EL (cell line): ENCODE measurements at regions not wholly inside any gene's neighbourhood (a gene's known extent, or its start where the extent isn't known, plus 50 kb on each side); places are given as distances from the start of the nearest gene placed in this dataset.
A peak's percentile ranks its signal among the peaks of the same experiment; 100 is the strongest.

Experiments used
- DNase-seq: peaks from one replicate; pipeline ENCODE4 v3.0.0-alpha.2; 2016

DNA sequence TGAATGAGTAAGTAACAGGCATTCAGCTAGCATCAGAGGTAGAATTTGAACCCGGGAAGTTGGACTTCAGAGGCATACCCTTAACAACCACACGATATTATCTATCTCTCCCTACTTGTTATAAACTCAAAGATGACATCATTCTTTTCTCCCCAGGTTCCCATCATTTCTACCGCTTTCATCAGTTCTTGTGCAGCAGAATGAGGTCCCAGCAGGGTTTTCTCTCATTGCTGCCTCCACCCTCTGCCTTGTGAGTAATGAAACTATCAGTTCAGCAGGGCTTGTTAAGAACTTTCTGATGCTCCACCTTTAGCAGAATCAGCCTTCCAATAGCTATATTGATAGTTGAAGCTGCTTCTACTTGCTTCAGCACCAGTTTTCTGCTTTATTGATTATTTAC, 487.5 kb upstream of the KCNMB2 start:
- no peak for DNase-seq

DNA sequence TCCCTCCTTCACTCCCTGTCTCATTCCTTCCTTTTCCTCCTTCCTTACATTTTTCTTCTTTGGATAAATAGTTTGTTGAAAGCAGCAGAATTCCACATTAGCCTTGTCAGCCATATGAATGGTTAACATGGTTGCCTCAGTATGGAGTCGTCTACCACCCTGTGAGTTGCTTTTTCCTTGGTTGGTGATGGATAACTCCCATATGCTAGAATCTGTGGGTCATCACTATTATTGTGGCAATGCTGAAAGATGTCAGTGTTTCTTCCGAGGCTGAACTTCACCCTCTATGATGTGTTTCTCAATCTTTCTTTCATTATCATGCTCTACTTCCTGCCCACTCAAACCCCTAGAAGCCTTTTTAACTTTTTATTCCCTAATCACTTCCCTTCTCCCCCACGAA, 481.8 kb upstream of the KCNMB2 start:
- no peak for DNase-seq

DNA sequence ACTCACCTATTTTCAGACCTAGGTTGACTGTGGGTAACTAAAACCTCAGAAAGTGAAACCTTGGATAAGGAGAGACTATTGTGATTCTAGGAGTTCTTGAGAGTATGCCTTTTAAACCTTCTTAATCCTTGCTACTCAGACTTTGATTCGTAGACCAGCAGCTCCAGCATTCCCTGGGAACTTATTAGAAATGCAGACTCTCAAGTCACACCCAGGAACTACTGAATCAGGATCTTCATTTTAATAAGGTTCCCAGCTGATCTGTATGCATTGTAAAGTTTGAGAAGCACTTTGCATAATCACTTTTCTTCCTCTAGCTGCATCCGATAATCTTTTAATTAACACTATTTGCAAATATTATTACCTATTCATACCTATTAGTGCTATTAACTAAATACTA, 480.3 kb upstream of the KCNMB2 start:
- DNase-seq: no peak

DNA sequence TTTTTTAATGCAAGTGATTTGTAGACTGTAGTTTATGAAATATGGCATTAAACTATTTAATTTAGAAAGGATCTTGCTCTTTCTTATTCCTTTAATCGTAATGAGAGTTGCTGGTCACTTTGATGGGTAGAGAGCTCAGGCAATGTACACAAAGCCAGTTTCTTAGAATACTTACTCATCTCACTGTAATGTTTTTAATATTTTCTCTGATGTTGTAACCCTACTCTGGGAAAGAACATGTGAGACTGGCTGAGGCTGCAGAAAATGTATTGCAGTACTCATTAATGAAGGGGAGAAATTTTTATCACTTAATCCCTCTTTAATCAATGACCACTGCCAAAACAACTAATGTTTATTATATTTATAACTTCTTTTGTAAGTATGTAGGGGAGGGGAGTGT, 479.4 kb upstream of the KCNMB2 start:
- no peak for DNase-seq

- no peak for DNase-seq
Measured at GRCh38 chr3:178058629-178059028, 477.6 kb upstream of the KCNMB2 start.

- DNase-seq: peak; percentile 10
Measured at GRCh38 chr3:178059119-178059518, 477.1 kb upstream of the KCNMB2 start.

- DNase-seq: peak; percentile 42
Measured at GRCh38 chr3:178059836-178060235, 476.4 kb upstream of the KCNMB2 start.

GRCh38 chr3:178060407-178060806, 475.8 kb upstream of the KCNMB2 start:
- DNase-seq: peak; percentile 20

GRCh38 chr3:178062126-178062525, 474.1 kb upstream of the KCNMB2 start:
- no peak for DNase-seq

GRCh38 chr3:178063461-178063860, 472.8 kb upstream of the KCNMB2 start:
- DNase-seq: peak; percentile 57

DNA sequence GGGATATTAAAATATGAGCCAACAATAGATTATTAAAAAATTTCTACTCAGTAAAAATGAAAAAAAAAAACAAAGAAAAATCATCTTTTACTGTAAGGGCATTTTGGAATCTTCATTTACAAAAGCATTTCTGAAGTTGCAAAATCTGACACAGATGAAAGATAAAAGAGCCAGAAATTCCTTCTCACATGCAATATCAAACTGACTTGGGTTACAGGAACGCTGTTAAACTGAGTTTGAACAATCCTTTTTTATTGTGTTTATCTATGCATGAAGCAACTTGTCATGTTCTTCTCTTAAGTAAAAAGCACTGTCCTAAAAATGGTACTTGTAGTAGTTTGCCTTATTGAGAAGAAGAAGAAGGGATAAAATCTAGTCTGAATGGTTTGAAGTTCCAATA, 468.5 kb upstream of the KCNMB2 start:
- no peak for DNase-seq

DNA sequence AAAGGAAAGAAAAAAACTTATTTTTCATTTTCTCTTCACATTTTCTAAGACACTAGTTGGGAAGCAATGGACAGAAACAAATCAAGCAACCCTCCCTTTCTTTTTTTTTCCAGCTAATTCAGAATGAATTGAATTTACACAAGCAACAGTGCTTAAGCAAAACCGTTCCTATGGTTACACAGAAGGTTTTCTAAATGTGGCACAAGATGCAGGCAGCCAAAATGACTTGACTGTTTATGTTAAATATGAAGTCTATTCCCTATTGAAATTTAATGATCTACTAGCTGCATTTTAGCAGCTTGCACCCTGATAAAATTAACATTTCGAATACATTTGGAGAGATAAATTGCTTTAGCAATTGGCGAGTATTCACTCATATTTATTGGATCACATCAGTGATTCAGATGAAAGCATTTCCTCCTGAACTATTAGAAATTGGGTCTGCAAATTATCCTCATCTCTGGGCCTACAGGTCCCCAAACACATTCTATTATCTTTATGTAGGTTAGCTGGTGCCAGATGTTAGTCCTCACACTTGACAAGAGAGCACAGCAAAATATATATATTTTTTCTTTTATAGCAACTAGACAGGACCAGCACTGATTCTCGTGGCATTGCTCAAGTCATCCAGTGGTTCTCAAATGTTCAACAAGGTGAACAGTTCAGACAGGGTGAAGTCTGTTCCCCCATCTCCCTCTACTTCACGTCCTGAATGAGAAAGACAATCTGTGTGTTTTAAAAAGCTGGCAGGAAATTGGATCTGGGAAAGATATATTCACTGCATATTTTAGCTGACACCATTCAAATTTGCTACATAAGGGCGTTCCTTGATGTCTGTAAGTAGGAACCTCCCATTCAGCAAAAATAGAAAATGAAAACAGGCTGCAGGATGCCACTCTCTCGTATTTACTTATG, 463.6 kb upstream of the KCNMB2 start:
- no peak for DNase-seq

DNA sequence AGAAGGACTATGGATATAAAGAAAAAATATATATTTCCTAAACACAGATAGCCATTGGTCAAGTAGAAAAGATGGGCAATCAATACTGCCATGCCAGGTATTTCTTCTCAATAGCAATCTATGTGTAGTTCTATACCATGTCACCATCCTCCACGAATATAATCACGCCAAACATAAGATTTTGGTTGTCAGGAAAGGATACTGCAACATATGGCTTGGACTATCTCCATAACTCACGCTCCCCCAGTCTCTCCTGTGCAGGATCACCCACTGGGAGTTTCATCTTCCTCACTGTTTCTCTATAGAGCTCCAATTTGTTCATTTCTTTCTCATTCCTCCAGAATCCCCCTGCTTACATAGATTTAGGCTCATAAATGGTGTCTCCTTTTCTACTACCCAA, 462.9 kb upstream of the KCNMB2 start:
- DNase-seq: no peak

- no peak for DNase-seq
Measured at GRCh38 chr3:178075344-178075743, 460.9 kb upstream of the KCNMB2 start.

- DNase-seq: no peak
Measured at GRCh38 chr3:178078953-178079352, 457.3 kb upstream of the KCNMB2 start.

DNA sequence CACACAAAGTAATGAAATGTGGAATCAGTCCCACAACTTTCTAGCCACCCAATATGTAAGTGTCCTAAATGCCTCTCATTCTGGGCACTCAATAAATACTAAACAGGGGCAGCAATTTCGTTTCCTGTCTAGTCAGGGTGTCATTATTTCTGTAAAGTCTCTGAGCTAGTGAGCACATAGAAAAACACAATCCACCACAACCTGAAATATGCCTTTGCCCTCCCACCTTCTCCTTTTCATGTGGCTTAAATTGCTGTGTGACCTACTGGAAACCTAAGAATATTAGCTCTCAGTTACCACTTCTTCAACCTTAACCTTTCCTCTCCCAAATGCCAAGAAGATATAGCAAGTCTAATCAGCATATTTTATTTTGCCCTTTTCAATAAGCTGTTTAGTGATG, 456.3 kb upstream of the KCNMB2 start:
- no peak for DNase-seq

- no peak for DNase-seq
Measured at GRCh38 chr3:178082326-178082906, 453.8 kb upstream of the KCNMB2 start.

DNA sequence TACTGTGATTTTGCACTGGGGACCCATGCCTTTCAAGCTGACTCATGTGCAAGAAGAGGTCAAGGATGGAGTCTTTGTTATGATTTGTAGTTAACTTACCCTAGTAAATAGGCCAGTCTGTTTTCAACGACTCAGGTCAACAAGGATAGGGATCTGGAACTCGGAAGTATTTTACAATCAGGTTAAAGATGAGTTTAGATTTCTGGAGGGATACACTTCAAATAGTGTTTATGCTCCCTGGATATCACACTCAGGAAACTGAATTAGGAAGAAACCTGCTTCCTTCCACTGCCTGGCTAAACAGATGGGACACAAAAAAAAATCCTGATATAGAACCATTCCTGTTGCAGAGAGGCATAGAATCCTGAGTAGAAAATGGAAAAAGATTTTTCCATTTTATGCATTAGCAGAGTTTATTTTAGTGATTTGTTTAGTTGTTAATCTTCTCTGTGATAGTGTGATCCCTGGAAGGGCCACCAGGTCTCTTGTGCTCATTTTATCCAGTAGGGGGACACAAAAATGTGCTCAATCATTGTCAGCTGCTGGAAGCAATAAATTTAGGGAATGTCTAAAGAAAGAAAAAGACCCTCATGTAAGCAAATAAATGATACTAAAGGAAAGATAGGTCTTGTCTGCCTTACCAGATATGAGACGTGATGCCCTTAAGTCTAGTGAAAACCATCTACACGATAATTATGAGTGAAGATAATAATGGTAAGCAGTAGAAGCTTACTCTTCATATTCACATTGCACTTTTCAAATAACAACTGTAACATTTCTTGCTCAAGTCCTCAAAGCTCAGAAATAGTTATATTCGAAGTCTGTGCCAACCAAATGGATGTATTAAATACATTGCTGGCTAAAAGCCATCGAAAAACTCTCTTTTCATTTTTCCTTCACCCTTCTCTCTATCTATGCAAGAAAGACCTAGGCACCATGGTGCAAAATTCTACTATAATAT, 452.1 kb upstream of the KCNMB2 start:
- no peak for DNase-seq

DNA sequence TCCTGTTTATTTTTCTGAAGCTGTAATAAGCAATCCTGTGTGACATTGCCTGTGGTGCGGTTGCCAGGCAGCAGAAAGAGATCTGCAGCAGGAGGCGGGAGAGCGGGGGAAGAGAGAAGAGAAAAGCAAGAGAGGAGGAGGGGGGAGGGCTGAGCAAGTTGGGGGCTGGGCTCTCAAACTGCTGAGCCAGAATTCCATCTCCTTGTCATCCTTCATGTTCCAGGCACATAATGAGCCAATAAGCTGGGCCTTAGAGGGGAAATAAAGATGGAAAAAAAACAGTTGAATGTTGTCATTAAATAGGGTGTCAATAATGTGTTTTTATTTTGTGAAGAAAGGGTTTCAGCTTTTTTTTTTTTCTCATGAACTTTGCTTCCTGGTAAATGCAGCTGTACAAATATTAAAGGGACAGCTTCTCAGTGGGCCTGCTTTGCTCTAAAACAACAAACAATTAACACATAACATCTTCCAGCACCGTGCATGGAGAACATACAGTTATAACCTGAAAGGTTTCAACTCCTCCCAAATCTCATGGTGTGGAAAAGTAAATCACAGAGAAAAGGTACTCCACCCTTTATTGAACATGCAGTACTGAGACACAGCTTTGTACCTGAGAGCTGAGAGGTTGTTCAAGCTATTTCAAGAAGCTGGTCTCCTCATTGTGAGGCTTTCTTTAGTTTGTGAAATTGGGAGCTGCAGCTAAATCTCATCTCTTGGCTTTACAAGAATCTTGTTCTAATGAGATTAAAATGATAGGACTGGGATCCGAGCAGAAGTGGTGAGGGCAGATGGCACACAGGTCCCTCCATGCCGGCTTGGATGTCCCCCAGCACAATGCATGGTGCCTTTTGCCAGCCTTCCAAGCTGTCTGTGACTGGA, 451.1 kb upstream of the KCNMB2 start:
- DNase-seq: no peak

GRCh38 chr3:178085817-178086123, 450.5 kb upstream of the KCNMB2 start:
- no peak for DNase-seq

DNA sequence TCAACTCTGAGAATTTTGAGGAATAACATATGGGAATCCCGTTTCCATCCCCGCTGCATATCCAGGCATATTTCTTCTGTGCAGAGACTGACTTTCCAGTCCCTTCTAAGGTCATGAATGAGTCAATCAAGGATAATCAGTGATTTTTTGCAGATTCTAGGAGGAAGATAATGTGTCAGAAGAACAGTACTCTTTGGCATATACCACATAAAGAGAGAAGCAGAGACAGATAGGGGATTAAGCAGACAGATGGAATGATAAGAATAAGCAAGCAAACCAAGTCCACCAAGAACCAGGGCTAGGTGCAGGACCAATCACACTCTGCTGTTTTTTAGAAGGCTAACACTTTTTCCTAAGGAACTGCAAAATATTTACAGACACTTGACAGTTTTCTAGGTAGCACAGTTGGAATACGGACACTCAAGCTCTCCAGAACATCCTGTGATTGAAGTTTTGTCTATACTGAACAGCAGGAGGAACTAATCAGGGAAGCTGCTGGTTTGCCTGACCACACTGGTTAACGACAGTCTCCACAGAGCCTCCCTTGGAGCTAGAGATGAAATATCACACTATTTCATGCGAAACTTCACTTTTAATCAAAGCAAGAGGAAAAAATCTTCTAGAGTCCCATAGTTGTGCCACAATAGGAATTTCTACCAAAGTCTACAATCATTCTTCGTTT, 450.0 kb upstream of the KCNMB2 start:
- no peak for DNase-seq

- no peak for DNase-seq
Measured at GRCh38 chr3:178087376-178087775, 448.9 kb upstream of the KCNMB2 start.
